Stomach smooth muscle (tissue), 2 donors: ENCODE measurements at regions not wholly inside any gene's neighbourhood (a gene's known extent, or its start where the extent isn't known, plus 50 kb on each side); places are given as distances from the start of the nearest gene placed in this dataset.
"Not testable (repeated sequence)": the region's sequence is repeated elsewhere in the genome, so short reads cannot be mapped to it uniquely, and the experiment has no call there.

Experiments
- H3K27ac ChIP-seq: one replicate; pipeline ENCODE4 v1.7.0; 2013; ENCODE audit warnings: mild to moderate bottlenecking, low read length, inconsistent platforms
- H3K27me3 ChIP-seq, 2 donors: one replicate each; pipeline ENCODE4 v1.7.0; 2013; ENCODE audit warnings: low read length in 2 of 2; ENCODE audit not compliant: insufficient read depth in 2 of 2, control insufficient read depth in 1 of 2
- H3K36me3 ChIP-seq, 2 donors: one replicate each; pipeline ENCODE4 v1.7.0; 2013; ENCODE audit warnings: low read length in 2 of 2; ENCODE audit not compliant: control insufficient read depth in 2 of 2, insufficient read depth in 2 of 2
- H3K4me1 ChIP-seq: one replicate; pipeline ENCODE4 v1.7.0; 2013; ENCODE audit warnings: low read length; ENCODE audit not compliant: control insufficient read depth, insufficient read depth
- H3K4me3 ChIP-seq, 2 donors: one replicate each; pipeline ENCODE4 v1.7.0; 2013; ENCODE audit warnings: low read length in 2 of 2
- H3K9ac ChIP-seq, 2 donors: one replicate each; pipeline ENCODE4 v1.7.0; 2013; ENCODE audit warnings: low read length in 2 of 2, mild to moderate bottlenecking in 1 of 2
- H3K9me3 ChIP-seq, 2 donors: one replicate each; pipeline ENCODE4 v1.7.0; 2013; ENCODE audit warnings: low read length in 2 of 2; ENCODE audit not compliant: control insufficient read depth in 2 of 2
- donor health status: healthy.
- donor health status: Pancreatic carcinoma.

- Histone ChIP-seq H3K9me3 (no peaks in the 10 kb centered on the region), H3K9ac (no peak overlapping the region), H3K4me3 (no peak overlapping the region), H3K36me3 (no peaks in the 10 kb centered on the region), H3K27me3 (no peaks in the 10 kb centered on the region), H3K4me1 (no peaks in the 10 kb centered on the region), H3K27ac (no peak overlapping the region)
Observed at GRCh38 chr14:27267876-27268275, 670.0 kb upstream of the NOVA1 start.

DNA sequence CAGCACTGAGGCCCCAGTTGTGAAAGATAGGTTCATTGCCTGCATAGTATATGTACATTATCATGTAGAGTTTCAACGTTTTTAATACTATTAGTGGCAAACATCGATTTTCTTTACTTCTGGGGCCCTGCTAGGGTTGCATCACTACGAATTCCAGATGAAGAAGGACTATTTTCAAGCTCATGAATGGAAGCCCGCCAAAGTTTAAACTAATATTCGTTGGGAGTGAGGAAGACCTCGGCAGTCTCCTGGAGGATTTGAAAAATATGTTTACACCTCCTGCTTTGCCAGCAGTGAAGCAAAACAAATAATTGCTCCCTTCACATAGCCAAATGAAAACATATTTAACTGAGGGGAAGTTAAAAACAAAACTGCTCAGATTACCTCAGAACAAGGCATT lies 672.9 kb upstream of the NOVA1 start:
- Histone ChIP-seq H3K27me3 (no peaks in the 10 kb centered on the region), H3K4me3 (no peak overlapping the region), H3K9me3 (no peaks in the 10 kb centered on the region), H3K27ac (no peak overlapping the region), H3K36me3 (no peaks in the 10 kb centered on the region), H3K4me1 (no peaks in the 10 kb centered on the region), H3K9ac (no peak overlapping the region)

DNA sequence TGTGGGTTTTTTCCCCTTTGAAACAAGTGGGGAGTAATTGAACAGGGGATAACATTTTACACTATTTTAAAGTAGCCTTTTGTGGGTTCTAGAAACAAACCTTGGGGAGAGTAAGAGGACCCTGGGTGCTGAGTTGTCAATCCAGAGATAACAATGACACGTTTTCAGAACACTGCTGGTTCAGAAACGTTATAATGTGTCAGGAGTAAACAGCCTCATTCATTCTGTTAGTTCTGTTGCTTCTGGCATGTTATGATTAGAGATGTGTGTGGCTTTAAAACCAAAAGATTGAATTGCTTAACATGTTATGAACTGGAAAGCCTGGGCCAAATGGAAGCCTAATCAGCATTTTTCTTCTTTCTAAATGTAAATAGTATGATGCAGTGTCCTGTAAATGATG lies 680.5 kb upstream of the NOVA1 start:
- Histone ChIP-seq H3K9ac (no peak overlapping the region), H3K9me3 (peaks cover 0 to 4% of the 10 kb centered on the region in 2 donors), H3K27ac (no peak overlapping the region), H3K36me3 (no peaks in the 10 kb centered on the region), H3K27me3 (no peaks in the 10 kb centered on the region), H3K4me3 (no peak overlapping the region), H3K4me1 (no peaks in the 10 kb centered on the region)

DNA sequence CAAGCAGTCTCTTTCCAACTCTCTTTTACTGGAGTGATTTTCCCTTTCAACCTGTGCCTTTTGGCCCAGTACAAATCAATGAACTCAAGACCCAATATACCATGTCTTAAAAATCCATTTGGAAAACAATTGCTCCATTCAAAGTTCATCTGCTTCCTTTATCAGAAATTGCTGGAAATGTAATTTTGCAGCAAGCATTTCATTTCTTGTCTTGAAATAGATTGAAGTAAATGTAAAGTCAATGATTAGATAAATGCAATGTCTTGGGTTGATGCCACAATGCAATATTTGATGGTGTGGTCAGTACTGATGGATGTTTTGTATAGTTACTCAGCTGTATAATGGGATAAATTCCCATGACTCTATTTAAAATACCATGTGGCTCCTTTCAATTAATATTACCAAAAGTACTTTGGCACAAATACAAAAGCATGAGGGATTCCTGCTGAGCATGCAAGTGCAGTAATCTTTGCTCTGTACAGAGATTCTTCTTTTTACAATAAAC lies 707.7 kb upstream of the NOVA1 start:
- Histone ChIP-seq H3K4me3 (no peak overlapping the region), H3K9ac (no peak overlapping the region)

DNA sequence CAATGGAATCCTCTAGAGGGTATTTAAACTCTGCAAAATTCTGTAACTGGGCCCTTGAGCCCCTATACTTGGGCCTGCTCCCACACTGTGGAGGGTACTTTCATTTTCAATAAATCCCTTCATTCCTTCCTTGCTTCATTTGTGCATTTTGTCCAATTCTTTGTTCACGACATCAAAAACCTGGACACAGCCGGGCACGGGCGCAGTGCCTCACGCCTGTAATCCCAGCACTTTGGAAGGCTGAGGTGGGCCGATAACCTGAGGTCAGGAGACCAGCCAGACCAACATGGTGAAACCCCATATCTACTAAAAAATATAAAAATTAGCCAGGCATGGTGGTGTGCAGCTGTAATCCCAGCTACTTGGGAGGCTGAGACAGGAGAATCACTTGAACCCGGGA lies 714.9 kb upstream of the NOVA1 start:
- not testable (repeated sequence) for H3K9ac ChIP-seq, H3K27ac ChIP-seq, H3K9me3 ChIP-seq, H3K4me3 ChIP-seq, H3K36me3 ChIP-seq, H3K4me1 ChIP-seq, H3K27me3 ChIP-seq

More for the DNA sequence above, 707.7 kb upstream of the NOVA1 start:
- peaks cover 0 to 2% of the 10 kb centered on the region in 2 donors for H3K9me3 ChIP-seq
- no peaks in the 10 kb centered on the region for H3K36me3 ChIP-seq
- no peaks in the 10 kb centered on the region for H3K27me3 ChIP-seq
- H3K27ac ChIP-seq, result no peak overlapping the region
- no peaks in the 10 kb centered on the region for H3K4me1 ChIP-seq

DNA sequence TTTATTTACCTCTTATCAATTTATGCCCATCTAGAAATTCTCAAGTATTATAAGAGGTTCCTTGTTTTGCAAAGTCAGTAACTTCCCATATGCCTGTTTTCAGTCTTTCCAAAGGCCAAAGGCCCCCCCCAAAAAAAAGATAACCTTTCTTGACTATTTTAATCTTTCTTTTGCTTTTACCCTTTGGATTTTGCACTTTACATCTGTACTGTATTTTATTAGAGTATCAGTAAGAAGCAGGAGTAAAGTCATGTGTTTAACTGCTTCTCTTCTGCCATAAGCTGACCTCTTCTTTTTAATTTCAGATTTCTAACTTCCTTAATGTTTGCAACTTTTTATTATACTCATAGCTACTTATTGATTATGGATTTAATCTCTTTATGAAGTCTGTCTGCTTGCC lies 716.4 kb upstream of the NOVA1 start:
- H3K9ac ChIP-seq, result no peak overlapping the region
- H3K27me3 ChIP-seq, result no peaks in the 10 kb centered on the region
- H3K9me3 ChIP-seq, result peaks cover 0 to 2% of the 10 kb centered on the region in 2 donors
- H3K4me1 ChIP-seq, result no peaks in the 10 kb centered on the region
- no peak overlapping the region for H3K4me3 ChIP-seq
- H3K36me3 ChIP-seq, result no peaks in the 10 kb centered on the region
- no peak overlapping the region for H3K27ac ChIP-seq

DNA sequence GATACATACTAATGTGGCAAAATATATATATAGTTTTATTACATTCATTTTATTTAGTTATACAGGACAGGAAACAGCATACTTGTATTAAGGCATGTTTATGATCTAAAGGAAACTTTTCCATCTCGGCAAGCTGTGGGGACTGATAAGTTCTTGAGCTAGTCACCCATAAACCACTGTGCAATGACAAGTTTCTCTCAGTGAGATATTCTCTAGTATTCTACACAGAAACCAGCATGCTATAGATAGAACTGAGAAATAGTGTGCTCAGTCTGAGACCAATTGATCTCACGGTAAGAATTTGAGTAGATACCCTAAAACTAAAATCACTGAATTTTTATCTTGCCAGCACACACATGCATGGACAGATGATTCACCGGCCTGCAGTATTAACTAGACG lies 717.6 kb upstream of the NOVA1 start:
- Histone ChIP-seq H3K36me3 (no peaks in the 10 kb centered on the region), H3K9ac (no peak overlapping the region), H3K27ac (no peak overlapping the region), H3K4me3 (no peak overlapping the region), H3K4me1 (no peaks in the 10 kb centered on the region), H3K27me3 (no peaks in the 10 kb centered on the region), H3K9me3 (no peaks in the 10 kb centered on the region)

DNA sequence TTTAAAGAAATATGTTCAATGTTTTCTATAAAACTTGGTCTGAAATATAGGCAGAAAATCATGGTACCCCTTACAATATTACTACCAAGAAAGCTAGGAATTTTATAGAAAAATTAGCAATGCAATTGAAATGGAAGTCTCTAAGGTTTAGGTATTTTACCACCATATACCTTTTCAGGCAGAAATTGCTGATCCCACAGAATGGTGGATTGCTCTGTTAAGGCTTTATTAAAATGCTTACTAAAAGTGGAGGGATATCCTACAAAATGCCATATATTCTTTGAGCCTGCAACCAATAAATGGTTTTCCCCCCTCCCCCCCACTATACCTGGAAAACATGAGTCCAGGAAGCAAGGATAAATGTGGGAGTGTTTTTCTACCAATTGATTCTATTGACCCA lies 718.1 kb upstream of the NOVA1 start:
- no peaks in the 10 kb centered on the region for H3K36me3 ChIP-seq
- H3K4me3 ChIP-seq, result no peak overlapping the region
- no peaks in the 10 kb centered on the region for H3K4me1 ChIP-seq
- H3K9ac ChIP-seq, result no peak overlapping the region
- no peaks in the 10 kb centered on the region for H3K9me3 ChIP-seq
- no peaks in the 10 kb centered on the region for H3K27me3 ChIP-seq
- no peak overlapping the region for H3K27ac ChIP-seq

GRCh38 chr14:27318774-27319420 lies 721.1 kb upstream of the NOVA1 start:
- H3K9me3 ChIP-seq, result no peaks in the 10 kb centered on the region
- H3K27me3 ChIP-seq, result no peaks in the 10 kb centered on the region
- no peak overlapping the region for H3K27ac ChIP-seq
- H3K36me3 ChIP-seq, result no peaks in the 10 kb centered on the region
- no peaks in the 10 kb centered on the region for H3K4me1 ChIP-seq
- H3K4me3 ChIP-seq, result no peak overlapping the region
- H3K9ac ChIP-seq, result no peak overlapping the region

DNA sequence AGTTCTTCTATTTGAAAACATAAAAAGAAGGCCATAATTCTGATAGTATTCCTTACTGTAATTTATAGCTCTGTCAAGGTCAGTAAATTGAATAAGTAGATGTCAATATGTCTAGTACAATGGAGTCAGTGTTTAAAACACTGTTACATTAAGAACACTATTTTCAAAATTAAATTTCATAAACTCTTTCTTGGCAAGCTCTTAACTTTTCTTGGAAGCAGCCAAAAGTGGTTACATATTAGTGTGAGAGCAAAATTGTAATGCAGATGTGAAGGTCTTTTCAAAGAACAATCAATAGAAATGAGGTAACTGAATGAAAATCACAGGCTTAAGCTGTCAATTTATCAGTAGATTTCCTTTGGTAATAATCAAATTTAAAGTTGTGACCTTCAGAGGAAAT lies 722.4 kb upstream of the NOVA1 start:
- no peak overlapping the region for H3K27ac ChIP-seq
- no peaks in the 10 kb centered on the region for H3K27me3 ChIP-seq

DNA sequence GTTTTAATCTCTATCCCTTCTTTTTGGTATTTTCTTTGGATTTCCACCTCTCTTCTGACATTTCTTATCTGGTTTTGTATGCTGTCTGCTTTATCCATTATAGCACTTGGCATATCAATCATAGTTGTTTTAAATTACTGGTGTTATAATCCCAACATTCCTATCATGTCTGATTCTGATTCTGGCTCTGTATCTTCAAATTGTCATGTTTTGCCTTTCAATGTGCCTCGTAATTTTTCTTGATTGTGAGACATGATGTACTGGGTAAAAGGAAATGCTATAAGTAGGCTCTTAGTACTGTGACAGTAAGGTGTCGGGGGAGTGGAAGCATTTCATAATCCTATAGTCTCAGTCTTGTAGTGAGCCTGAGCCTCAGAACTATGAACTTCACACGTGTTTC lies 729.3 kb upstream of the NOVA1 start:
- H3K36me3 ChIP-seq, result no peaks in the 10 kb centered on the region
- H3K4me1 ChIP-seq, result no peaks in the 10 kb centered on the region
- no peak overlapping the region for H3K27ac ChIP-seq
- no peaks in the 10 kb centered on the region for H3K9me3 ChIP-seq
- no peak overlapping the region for H3K9ac ChIP-seq
- H3K27me3 ChIP-seq, result no peaks in the 10 kb centered on the region
- no peak overlapping the region for H3K4me3 ChIP-seq

More for the DNA sequence above, 722.4 kb upstream of the NOVA1 start:
- no peaks in the 10 kb centered on the region for H3K36me3 ChIP-seq
- no peak overlapping the region for H3K4me3 ChIP-seq
- H3K4me1 ChIP-seq, result no peaks in the 10 kb centered on the region
- no peaks in the 10 kb centered on the region for H3K9me3 ChIP-seq
- H3K9ac ChIP-seq, result no peak overlapping the region
